ENCODE measurements at regions not wholly inside any gene's neighbourhood (a gene's known extent, or its start where the extent isn't known, plus 50 kb on each side); places are given as distances from the start of the nearest gene placed in this dataset.

DNA sequence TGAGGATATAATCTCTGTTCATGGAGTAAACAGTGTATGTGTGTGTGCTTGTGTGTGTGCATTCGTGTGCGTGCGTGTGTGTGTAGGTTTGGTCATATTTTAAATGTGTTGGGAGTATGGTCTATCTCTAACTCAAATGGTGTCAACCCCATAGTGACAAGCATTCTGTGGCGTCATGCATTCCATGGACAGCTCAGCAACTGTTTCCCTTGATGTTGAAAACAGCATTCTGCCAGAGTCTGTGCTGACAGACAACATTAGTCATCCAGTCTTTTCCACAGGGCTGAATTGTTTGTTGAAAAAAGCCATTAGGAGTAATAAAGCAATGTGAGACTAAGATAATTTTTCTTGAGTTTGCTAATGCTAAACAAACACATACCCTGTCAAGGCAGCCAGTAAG is 706.6 kb downstream of the PCDH19 start:
- no peak for TF ChIP-seq CTCF (IDR thresholded peaks at IDR 0.05)
- TF ChIP-seq POLR2A (IDR thresholded peaks at IDR 0.05), result no peak
